ENCODE measurements at regions not wholly inside any gene's neighbourhood (a gene's known extent, or its start where the extent isn't known, plus 50 kb on each side); places are given as distances from the start of the nearest gene placed in this dataset.
"Not testable (repeated sequence)": the region's sequence is repeated elsewhere in the genome, so short reads cannot be mapped to it uniquely, and the experiment has no call there.

DNA sequence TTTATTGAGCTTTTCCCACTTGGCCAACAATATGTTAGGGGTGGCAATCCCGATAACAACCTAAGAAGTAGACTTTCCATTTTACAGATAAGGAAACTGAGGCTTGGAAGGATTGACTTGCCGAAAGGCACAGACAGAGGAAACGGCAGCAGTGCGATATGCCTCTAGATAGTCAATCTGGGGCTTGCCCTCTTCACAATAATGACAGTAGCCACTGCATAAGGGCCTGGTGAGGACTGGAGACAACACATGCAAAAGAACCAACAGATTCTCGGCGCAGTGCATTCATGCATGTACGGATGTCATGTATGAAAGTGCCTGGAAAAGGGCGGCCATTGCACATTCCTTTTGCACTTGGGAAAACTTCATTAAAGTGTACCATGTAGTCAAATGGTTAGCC, 811.2 kb downstream of the RNF144A start:
- FAIRE-seq, result no peak

DNA sequence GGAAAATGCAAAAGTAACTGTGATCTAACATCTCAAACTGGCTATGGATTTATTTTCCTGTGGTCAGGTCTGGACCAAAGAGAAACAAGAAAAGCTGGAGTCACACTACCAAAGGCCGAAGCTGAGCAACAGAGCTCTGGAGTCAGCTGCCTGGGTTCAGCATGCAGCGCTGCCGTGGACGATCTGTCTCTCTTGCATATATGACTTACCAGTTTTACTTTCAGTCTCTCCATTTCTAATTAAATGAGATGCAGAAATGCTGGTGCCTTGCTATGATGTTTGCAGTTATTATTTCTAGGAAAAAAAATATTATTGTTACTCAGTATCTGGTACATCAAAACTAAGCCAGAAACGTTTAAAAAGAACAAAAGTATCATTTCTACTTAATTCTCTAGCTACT, 813.2 kb downstream of the RNF144A start:
- no peak for DNase-seq (ENCODE audit: insufficient read length, low spot score)
- FAIRE-seq, result no peak

More for the DNA sequence above, 811.2 kb downstream of the RNF144A start:
- no peak for DNase-seq (ENCODE audit: insufficient read length, low spot score)

- FAIRE-seq (no peak), DNase-seq (ENCODE audit: insufficient read length, low spot score) (no peak)
Observed at GRCh38 chr2:7730990-7731389, 813.8 kb downstream of the RNF144A start.

- DNase-seq (ENCODE audit: insufficient read length, low spot score), result no peak
- no peak for FAIRE-seq
Observed at GRCh38 chr2:7732497-7732896, 815.3 kb downstream of the RNF144A start.

- DNase-seq (ENCODE audit: insufficient read length, low spot score), result no peak
- FAIRE-seq, result no peak
Observed at GRCh38 chr2:7736646-7737305, 819.6 kb downstream of the RNF144A start.

DNA sequence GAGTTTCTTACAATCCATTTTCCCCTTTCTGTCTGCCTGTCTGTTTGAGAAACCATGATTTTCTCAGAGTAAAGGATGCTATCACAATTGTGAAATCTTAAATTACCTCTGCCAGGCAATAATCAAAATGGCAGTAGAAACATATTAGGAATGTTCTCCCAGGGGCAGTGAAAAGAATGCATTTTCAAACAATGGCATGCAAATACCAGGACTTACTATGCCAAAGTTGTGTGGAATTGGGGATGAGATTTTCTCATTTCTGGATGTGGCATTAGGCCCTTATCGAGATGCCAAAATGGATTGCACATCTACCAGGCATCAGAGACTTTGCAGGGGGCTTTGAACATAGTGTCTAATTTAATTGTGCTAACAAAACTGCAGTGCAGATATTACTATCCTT, 821.4 kb downstream of the RNF144A start:
- no peak for DNase-seq (ENCODE audit: insufficient read length, low spot score)
- no peak for FAIRE-seq

DNA sequence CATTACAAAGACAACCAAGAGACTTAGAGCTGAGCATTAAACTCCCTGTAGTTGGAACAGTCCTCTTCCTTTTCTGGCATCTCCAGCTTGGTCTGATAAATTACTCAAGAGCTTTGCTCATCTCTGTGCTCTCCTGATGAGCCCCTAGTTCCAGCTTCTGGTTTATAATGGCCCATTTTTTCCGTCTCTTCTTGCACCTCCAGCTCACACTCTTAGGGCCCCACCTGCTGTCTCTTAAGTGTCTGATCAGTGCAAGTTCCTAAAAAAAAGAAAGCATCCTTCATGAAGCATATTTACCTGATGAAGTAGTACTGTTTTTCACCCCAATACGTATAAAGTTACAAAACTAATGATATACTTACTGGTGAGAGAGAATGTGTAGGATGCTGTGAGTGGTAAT, 822.9 kb downstream of the RNF144A start:
- no peak for DNase-seq (ENCODE audit: insufficient read length, low spot score)
- FAIRE-seq, result no peak

- DNase-seq (ENCODE audit: insufficient read length, low spot score), result no peak
- FAIRE-seq, result no peak
Observed at GRCh38 chr2:7742301-7742700, 825.1 kb downstream of the RNF144A start.

DNA sequence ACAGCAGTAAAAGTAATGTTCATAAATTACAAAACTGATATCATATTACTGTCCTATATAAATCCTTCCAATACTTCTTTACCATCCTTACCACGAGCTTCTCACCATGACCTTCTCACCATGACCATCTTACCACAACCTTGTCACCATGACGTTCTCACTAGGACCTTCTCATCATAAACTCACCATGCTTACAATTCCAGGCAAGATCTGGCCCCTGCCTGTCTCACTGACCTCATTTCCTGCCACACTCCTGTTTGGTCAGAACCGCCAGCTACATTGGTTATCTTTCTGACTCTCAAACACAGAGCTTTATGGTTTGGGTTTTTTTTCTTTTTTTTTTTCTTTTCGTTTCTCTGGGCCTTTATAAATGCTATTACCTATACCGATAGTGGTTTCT, 827.6 kb downstream of the RNF144A start:
- DNase-seq (ENCODE audit: insufficient read length, low spot score), result no peak
- no peak for FAIRE-seq

GRCh38 chr2:7745369-7745768, 828.2 kb downstream of the RNF144A start:
- FAIRE-seq, result no peak
- DNase-seq (ENCODE audit: insufficient read length, low spot score), result no peak

DNA sequence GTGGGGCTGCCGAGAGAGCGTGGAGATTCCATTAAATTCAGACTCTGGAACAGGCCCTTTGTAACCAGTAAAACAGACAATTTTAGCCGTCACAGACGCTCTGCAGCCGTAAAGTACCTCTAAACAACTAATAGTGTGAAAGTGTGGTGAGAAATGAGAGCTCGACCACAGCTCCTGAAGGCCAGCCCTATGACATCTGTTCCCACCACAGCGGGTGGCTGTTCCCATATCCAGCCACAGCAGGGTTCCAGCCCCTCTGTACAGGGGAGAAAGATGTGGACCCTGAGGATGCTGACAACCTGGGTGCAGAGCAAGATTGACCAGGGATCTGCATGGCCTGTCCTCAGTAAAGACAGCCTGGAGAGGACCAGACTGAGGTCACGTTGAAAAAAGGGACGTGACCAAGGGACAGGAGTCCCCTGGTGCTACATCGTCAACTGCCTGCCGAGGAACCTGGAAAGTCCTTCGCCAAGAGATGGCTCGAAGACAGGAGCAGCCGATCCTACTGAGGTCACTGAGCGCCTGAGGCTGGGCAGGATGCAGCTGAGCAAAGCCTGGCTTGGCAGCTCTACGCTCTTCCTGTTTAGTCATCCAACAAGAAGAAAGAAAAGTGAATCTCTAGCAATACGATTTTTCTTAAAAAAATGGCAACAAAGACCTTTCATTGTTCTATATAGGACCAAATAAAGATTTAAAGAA, 831.7 kb downstream of the RNF144A start:
- FAIRE-seq (no peak), DNase-seq (ENCODE audit: insufficient read length, low spot score) (peak; percentile 10)

DNA sequence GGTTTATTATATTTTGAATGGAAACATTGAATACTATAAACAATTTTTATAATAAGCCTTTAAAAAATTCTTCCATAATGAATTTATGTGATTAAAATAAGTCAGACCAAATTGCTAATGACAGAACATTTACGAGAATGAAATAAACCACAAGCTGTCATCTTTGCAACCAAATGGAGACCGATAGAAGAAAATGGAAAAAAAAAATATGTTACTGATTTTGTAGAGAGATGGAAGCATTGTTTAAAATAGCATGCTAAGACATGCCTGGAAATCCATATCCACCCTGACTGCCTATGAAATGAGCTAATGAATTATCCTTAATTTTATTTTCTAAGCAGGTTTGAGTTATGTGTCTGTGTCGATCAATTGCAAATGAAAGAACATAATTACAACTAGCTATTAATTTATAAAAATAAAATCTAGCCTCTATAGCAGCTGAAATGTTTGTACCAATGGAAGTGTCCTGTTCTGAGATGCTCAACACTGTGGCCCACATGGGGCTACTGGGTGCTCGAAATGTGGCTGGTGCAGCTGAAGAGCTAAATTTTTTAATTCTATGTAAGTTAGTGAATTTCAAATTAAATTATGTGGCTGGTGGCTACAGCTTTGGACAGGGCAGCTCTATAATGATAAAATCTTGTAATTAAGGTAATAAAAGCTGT, 832.8 kb downstream of the RNF144A start:
- no peak for FAIRE-seq
- no peak for DNase-seq (ENCODE audit: insufficient read length, low spot score)

DNA sequence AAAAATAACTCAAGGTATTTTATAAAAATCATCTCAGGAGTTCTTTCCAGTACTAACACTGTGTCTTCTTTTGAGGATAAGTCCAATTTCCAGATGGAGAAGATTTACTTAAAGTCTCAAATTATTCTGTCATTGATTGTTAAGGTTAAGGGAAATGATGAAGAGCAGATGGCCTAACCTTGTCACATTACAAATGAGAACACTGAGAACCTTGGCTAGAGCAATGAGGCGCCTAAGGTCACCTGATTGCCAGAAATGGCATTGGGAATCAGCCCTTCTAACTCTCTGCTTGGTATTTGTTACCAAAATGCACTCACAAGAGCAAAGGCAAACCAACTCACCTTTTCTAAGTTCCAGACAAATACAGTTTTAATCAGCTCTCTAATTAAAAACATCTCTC, 835.1 kb downstream of the RNF144A start:
- no peak for DNase-seq (ENCODE audit: insufficient read length, low spot score)
- no peak for FAIRE-seq

GRCh38 chr2:7753777-7754176, 836.6 kb downstream of the RNF144A start:
- no peak for DNase-seq (ENCODE audit: insufficient read length, low spot score)
- FAIRE-seq, result no peak

DNA sequence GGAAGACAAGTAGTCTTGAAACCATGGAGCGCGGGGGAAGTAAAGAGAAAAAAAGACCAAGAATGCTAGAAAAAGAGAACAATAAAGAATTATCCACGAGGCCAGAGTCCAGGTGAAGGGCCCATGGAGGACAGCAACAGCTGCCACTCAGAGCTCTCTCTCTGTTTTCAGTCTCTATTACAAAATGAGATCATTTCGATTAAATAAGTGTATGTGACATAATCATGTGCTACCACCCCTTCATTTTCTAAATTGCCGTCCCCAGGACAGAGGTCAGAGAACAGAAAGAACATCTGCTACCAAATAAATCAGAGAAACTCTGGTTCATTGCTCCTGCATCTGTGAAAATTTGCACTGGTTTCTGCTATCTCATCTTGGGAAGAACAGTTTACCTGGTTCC, 838.7 kb downstream of the RNF144A start:
- no peak for FAIRE-seq
- no peak for DNase-seq (ENCODE audit: insufficient read length, low spot score)

- FAIRE-seq (no peak), DNase-seq (ENCODE audit: insufficient read length, low spot score) (no peak)
Observed at GRCh38 chr2:7758073-7758759, 841.0 kb downstream of the RNF144A start.

DNA sequence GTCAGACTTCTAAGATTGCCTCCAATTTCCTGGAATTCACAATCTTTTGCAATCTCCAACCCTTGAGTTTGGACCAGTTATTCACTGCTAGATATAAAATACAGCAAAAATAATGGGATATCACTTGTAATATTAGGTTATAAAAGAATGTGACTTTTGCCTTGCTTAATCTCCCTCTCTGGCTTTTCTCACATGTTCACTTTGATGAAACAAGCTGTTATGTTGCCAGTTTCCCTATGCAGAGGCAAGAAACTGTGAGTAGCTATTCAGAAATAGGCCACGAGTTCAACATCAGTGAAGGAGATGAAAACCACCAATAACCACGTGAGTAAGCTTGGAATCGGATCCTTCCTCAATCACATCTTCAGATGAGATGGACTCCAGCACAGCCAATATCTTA, 842.7 kb downstream of the RNF144A start:
- FAIRE-seq (no peak), DNase-seq (ENCODE audit: insufficient read length, low spot score) (no peak)

- not testable (repeated sequence) for FAIRE-seq; DNase-seq (ENCODE audit: insufficient read length, low spot score)
Observed at GRCh38 chr2:7763418-7763817, 846.2 kb downstream of the RNF144A start.

DNA sequence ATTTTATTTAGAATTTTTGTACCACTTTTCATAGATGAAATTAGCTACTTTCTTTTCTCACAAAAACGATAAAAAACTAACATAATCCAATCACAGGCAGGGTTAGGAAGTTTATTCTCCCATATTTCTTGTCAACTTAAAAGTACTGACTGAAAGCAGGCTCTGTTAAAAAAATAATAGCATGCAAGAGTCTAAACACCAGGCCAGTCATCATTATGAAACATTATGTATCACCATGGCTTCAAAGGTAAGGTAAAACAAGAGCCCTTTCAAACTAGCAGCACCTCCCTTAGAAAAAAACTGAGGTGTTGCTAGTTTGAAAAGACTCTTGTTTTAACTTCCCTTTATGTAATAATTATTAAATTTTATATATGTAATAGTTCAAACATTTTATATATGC, 848.0 kb downstream of the RNF144A start:
- no peak for DNase-seq (ENCODE audit: insufficient read length, low spot score)
- no peak for FAIRE-seq

GRCh38 chr2:7766088-7766722, 849.0 kb downstream of the RNF144A start:
- FAIRE-seq, result no peak
- DNase-seq (ENCODE audit: insufficient read length, low spot score), result no peak

DNA sequence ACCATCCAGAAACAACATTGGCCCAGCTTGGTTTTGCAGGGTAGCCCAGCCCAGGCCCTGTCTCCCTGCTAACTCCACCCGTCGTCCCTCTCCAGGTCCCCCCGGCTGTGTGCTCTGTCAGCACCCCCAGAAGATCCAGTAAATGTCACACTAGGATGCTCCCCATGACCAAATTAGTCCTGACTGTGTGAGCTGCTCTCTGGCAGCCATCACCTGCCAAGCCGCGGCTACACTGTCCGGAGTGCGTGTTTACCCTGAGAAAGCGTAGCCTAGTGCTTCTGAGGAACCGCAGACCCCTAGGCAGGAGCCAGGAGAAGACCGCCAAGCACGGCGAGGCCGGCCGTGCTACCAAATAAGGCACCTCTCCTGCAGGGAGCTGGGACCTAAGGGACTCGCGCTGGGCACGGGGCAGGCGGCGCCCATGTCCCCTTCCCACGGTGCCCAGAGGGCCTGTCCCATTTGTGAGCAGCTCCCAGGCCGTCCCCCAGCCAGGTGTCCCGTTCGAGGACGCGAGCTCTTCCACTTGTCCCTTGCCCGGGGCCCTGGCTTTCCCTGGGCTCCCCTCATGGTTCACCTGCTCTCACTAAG, 849.9 kb downstream of the RNF144A start:
- no peak for FAIRE-seq
- DNase-seq (ENCODE audit: insufficient read length, low spot score), result no peak
